Fibroblast of mammary gland (primary cell): ENCODE measurements at regions not wholly inside any gene's neighbourhood (a gene's known extent, or its start where the extent isn't known, plus 50 kb on each side); places are given as distances from the start of the nearest gene placed in this dataset.
"Not testable (repeated sequence)": the region's sequence is repeated elsewhere in the genome, so short reads cannot be mapped to it uniquely, and the experiment has no call there.

ENCODE experiments used
- DNase-seq: peaks from one replicate; pipeline ENCODE4 v3.0.0-alpha.2; 2010; ENCODE audit warnings: low read depth
- H3K4me3 ChIP-seq: 2 replicates; pipeline ENCODE4 v1.5.1; 2011; ENCODE audit warnings: low read depth, mild to moderate bottlenecking, low read length, moderate library complexity; ENCODE audit not compliant: control insufficient read depth
- CTCF ChIP-seq: conservative IDR thresholded peaks from 2 replicates; pipeline ENCODE4 v1.5.1; 2011; ENCODE audit warnings: low read depth, low read length, inconsistent platforms; ENCODE audit not compliant: control insufficient read depth, insufficient read depth

- H3K4me3 ChIP-seq: no peak overlapping the region
- DNase-seq: no peak
- TF ChIP-seq CTCF: no peak
These were observed 313.9 kb downstream of the THBS2 start for GRCh38 chr6:168939796-168940195.

- DNase-seq: no peak
- H3K4me3 ChIP-seq: no peak overlapping the region
- TF ChIP-seq CTCF: no peak
These were observed 314.6 kb downstream of the THBS2 start for GRCh38 chr6:168939041-168939440.

GRCh38 chr6:168938546-168938945, 315.1 kb downstream of the THBS2 start:
- DNase-seq: no peak
- H3K4me3 ChIP-seq: no peak overlapping the region
- TF ChIP-seq CTCF: no peak

GRCh38 chr6:168937054-168937453, 316.6 kb downstream of the THBS2 start:
- DNase-seq: peak; percentile 12
- no peak overlapping the region for H3K4me3 ChIP-seq
- no peak for TF ChIP-seq CTCF

- no peak for TF ChIP-seq CTCF
- H3K4me3 ChIP-seq: no peak overlapping the region
- no peak for DNase-seq
These were observed 318.0 kb downstream of the THBS2 start for GRCh38 chr6:168935628-168936010.

GRCh38 chr6:168934660-168935627, 318.7 kb downstream of the THBS2 start:
- peak; percentile 12 for DNase-seq
- no peak for TF ChIP-seq CTCF
- no peak overlapping the region for H3K4me3 ChIP-seq

- DNase-seq, H3K4me3 ChIP-seq: not testable (repeated sequence)
These were observed 321.5 kb downstream of the THBS2 start for GRCh38 chr6:168932171-168932570.

- DNase-seq, H3K4me3 ChIP-seq: not testable (repeated sequence)
These were observed 322.6 kb downstream of the THBS2 start for GRCh38 chr6:168931072-168931471.
